ENCODE measurements at regions not wholly inside any gene's neighbourhood (a gene's known extent, or its start where the extent isn't known, plus 50 kb on each side); places are given as distances from the start of the nearest gene placed in this dataset.

DNA sequence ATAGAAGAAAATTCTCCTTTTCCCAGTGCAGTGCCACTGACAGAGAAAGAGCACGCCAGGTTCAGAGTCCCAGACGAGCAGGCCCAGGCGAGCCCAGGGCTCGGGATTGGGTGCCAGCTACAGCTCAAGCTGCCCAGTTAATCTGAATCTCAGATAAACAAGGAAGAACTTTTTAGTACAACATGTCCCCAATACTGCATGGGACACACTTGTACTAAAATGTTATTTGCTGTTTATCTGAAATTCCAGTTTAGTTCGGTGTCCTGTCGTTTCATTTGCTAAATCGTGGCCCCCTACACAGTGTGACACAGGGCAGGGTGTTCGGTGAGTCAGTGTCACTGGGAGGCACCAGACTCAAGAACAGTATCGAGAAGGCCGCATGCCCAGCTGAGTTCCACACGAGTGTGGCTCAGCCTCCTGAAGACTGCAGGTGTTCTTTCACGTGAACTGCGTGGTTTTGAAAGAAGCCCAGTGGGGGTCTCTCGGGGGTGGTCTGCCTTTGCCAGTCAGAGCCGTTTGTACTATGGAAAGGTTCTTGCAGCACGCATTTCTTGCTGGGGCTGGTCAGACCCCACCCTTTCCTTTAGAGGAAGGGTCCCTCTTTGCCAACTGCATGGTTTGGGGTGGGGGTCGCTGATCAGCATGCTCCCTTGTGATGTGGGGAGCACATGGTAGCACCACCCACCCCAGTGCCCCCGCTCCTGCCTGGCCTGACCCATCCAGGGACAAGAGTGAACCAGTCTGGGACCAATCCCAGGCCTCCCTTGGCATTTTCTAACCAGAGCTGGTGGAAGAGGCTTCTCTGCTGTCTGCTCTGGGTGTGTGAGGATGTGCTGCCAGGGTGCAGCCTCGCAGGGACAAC lies 115.6 kb upstream of the B3GAT1 start:
- no peak for DNase-seq

DNA sequence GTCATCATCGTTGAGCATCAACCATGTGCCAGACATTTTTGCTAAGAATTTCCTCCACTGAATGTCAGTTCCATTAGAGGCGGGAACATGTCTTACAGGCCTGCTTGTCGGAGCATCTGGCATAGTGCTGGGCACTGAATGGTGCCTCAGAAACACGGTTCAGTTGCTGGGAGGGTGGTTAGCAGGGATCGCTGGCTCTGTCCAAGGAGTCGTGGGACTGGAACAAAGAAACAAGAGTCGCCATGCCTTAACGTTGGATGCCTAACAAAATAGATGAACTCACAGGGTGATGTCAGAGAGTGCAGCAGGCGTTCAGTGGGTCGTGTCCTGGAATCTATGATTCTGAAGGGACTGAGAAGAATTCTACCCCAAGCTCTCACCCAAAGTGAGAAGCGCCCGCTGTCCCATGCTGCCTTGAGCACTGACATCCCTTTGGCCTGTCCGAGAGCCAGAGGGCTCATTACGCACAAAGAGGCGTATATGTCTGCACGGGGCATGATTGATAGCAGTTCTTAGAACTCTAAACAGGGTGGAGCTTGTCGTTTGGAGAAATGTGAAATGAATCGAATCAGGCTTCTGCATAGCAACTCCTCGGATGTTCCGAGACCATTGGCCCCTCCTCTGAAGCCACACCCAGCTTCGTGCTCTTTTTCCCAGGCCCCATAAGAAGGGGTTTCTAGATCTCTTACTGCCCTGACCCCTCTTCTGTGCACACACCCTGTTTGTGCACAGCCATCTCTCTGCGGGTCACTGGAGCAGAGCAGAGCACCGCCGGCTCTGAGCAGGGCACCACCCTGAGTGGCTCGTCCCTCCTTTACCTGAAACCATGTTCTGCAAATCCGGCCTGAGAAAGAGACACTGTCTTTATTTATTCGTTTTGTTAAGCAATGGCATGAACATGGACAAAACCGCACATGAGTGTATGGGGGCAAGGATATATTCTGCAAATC lies 113.1 kb upstream of the B3GAT1 start:
- no peak for DNase-seq

DNA sequence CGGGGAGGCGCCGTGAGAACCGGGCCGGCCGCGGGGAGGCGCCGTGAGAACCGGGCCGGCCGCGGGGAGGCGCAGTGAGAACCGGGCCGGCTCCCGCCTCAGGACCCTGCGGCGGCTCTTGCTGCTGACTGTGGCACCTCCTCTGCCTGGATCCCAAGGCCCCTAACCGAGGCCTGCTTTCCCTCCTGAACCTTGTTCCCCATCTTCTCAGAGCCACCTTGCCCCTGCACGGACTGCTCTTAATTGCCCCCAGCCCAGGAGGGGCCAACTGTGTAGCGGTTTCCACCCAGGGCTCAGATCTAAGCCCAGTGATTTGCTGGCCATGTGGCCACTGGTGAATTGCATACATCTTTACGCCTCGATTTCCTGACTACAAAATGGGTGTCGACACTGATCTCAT lies 112.2 kb upstream of the B3GAT1 start:
- DNase-seq: no peak

DNA sequence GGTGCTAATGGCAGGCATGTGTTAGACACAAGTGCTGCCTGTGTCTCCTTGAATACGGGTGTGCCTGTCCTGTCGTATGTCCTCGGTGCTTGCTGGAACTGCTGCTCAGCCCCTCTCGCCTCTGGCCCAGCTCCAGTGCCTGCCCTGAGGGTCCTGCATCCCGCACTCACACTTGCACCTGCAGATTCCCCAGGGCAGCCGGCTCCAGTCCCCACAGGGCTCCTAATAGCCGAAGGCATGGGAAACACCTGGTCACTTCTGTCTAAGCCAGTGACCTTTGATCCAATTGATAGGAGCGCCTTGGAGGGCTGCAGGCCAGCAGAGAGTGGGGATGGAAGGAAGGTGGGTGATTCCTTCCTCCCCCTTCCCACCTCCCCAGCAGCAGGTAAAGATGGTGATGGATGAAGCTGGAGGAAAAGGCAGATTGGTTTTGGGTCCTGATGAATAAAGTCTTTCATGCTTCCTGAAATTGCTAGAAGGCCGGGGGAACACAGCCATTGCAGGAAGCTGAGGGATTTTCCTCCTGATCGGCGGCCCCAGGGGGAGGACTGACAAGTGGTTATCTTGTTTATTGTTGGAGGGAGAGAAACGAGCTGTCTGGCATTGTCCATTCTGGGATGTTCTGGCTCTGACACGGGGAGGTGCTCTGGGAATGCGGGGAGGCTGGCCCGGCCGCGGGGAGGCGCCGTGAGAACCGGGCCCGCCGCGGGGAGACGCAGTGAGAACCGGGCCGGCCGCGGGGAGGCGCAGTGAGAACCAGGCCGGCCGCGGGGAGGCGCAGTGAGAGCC lies 110.9 kb upstream of the B3GAT1 start:
- DNase-seq: no peak

DNA sequence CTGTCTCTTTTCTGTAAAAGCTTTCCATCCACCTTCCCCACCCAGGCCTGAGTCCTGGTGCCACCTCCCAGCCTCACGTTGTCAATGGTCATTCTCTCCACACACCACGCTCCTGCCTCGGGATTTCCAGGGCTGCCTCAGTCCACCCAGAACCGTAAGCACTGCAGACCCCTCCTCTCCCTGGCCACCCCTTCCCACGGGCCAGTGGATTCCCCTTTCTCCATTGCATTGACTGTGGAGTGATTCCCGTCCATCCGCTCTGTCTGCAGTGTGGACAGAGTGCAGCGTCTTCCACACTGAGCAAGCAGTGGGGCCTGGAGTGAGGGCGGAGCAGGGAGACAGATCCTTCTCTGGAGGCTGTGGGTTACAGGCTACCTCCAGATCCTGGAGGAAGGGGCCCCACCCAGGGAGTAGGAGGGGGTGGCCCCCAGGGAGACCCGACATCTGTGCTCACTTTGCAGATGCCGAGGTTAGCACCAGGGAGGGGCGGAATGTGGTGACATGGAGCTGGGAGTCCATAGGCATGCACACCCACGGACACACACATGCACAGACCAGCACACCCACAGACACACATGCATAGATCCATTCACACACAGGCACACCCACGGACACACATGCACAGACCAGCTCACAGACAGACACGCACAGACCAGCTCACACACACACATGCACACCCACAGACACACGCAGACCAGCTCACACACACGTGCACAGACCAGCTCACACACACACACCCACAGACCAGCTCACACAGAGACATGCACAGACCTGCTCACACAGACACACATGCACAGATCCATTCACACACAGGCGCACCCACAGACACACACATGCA lies 109.6 kb upstream of the B3GAT1 start:
- no peak for DNase-seq

DNA sequence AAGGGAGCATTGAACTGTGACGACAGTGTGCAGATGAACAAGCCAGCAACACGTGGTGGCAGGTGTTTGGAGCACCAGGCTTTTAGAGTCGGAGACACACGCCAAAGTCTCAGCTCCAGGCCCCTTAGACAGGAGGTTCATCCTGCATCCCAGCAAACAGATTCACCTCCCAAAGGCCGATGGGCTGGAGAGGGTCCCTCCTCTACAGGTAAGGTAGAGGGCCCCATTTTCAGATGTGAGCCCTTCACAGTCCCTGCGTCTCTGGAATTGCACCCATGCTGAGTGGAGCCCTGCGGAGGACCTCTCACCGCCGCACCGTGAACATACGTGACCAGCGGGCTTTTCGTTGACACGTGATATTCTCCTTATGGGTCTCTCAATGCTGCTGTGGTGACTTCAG lies 109.0 kb upstream of the B3GAT1 start:
- no peak for DNase-seq

DNA sequence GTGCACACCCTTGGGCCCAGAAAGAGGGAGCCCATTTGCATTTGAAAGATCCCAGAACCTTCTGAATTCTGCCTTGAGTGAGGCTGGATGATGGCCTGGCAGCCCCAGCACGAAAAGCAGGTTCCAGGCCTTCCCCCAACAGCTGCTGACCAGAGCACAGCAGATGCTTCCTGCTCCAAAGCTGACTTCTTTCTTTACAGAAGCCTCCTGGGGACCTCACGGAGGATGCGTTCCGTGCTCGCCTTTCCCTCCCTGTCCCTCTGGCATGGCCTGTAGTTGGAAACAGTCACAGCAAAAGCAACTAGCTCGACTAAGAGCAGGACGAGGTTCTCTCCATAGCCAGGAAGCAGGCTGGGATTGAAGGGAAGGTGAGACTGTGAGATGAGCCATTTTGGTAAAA lies 107.7 kb upstream of the B3GAT1 start:
- no peak for DNase-seq

DNA sequence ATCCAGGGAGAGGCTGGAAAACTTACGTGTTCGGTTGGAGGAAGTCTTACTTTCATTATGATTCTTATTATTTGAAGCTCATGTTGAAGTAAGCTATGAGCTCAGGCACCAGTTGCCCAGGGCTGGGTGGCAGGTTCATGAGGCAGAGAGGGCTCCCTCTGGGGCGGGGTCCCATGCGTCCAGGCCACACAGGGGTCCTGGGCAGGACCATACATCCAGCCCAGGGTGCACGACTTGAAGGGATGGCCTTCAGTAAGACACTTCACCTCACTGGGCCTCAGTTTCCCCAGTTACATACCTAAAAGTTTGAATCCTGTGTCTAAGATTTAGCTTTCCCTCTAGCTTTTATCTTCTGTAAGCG lies 107.3 kb upstream of the B3GAT1 start:
- DNase-seq: no peak

DNA sequence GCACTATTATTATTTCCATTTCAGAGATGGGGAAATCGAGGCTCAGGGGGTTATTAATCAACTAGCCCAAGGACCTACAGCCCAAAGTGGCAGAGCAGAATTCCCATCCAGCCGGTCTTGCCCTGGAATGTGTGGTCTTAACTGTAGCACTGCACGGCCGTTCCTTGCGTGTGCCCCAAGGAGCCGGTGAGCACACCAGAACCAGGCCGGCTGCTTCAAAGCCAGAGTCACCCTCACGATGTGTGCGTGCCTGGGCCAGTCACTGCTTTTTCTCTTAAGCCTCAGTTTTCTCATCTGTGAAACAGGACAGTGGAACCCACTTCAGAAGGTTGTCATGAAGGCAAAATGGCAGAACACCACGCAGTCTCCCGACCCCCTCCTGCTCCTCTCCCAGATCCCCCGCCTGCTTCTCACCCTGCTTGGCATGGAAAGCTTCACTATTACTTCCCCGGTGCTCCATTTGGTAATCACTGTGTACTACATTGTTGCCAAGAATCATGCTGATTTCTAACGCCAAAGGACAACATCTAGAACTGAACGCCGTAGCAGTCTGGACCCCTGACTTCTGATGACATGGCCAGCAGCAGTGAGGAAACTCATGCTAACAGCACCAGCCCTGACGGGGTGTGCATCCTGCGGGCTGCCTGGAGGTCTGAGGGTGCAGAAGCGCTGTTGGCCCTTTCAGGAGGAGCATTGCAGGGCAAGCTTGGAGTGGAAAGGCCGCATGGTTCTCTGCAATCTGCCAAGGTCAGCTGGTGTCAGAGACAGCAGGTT lies 106.8 kb upstream of the B3GAT1 start:
- no peak for DNase-seq

DNA sequence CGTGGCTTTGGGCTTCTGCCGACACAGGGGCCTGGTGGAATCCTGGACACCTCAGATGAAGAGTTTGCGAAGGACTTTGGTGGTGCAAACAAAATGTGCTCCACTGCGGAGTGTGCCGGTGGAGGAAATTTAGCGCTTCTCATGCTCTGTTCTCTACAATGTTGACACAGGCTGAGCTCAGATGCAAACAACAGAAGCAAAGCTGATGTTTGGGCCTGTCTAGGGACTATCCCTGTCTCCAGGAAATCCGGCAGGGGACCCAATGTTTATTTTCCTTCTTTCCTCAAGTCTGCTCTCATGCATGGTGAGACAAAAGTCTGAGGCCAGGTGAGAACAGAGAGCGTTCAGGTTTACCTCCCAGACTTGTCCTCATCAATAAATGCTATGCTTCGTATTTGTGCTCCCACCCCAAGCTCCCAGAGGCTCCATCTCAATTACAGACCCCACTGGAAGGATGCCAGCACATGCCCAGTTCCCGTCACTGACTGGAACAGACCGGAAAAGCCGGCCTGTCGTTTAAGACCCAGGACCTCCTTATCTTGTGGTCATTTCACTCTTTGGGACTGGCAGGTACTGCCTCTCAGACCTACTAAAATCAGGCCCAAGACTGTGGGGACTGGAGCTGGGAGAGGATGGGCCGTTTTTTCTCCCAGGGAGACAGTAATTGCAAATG lies 105.7 kb upstream of the B3GAT1 start:
- DNase-seq: no peak

DNA sequence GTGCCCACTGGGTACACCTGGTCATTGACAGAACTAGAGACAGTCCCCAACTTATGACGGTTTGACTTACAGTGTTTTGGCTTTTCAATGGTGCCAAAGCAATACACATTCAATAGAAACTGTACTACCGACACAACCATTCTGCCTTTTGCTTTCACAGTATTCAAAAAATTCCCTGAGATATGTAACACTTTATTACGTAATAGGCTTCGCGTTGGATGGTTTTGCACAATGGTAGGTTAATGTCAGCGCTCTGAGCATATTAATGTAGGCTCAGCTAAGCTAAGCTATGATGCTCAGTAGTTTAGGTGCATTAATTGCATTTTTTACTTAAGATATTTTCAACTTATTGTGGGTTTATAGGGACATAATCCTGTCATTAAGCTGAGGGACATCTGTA lies 105.1 kb upstream of the B3GAT1 start:
- no peak for DNase-seq

DNA sequence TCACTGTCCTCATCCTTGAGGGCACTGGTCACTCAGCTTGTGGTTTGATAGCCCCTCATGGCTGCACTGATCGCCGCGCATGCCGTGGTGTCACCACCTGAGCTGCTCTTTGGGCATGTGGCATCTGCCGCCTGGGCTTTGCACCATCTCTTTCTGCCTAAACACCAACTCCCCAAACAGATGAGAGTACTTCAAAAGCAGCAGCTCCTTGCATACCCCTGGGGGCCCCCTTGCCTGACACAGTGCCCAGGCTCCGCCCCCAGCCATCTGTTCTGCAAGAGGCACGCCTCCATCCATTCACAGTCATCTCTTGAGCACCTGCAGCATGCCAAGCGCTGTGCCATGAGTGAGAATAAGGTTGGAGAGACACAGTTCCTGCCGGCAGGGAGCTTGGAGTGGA lies 104.5 kb upstream of the B3GAT1 start:
- DNase-seq: no peak

DNA sequence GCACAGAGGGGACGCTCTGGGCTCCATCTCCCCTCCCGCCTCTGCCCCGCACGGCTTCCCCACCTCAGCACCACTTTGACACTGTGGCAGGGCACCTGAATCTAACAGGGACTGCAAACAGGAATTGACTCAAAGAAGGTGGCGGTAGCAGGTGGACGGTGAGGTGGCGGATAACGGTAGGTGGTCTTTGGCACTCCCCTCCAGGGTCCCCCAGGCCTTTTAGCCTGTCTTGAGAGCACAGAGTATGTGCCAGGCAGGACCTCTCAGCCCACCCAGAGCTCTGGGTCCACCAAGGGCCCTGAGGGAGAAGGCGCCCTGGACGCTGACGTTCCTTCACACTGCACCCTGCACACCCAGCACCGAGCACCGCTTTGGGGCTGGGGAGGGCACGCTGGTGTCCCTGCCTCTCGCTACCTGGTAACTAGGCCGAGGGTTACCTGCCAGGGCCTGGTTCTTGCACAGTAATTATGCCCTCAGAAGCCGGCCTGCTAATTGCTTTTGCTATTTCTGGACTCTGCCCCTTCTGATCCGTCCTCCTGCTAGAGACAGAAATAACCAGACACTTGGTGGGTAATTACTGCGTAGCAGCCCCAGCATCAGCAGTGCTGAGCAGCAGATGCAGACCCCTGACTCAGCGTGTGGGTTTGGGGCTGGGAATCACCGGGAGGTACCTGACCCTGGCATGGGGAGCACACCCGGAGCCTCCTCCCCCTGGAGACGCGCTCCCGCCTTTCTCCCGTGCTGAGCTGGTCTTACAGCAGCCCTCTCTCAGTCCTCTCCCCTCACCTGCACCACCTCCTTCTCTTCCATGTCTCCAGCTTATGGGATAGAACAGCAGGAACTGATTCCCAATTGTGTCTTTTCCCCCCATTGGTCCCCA lies 103.3 kb upstream of the B3GAT1 start:
- no peak for DNase-seq

DNA sequence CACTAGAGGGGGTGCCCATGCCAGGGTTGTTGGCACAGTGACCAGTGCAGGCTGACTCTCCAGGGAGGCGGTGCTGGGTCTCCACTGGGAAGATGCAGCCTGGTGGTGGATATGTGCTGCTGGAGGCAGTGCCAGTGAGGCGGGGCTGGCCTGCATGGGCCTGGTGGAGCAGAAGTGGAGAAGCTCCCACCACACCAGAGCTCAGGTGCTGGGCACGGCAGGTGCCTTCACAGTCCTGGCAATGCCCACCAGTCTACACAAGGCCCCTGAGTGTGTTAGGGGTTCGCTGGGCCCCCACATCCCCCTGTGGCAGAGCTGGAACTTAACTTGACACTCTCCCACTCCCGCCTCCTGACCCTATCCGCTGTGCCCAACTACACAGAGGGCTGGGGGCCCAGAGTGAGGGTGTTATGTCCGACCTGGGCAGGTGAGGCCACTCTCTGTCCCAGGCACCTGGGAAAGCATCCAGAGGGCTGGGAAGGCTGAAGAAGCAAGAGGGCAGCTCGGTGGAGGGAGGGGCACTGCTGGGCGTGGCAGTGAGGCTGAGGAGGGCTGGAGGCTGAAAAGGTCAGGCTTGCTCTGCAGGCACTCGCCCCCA lies 102.4 kb upstream of the B3GAT1 start:
- no peak for DNase-seq

DNA sequence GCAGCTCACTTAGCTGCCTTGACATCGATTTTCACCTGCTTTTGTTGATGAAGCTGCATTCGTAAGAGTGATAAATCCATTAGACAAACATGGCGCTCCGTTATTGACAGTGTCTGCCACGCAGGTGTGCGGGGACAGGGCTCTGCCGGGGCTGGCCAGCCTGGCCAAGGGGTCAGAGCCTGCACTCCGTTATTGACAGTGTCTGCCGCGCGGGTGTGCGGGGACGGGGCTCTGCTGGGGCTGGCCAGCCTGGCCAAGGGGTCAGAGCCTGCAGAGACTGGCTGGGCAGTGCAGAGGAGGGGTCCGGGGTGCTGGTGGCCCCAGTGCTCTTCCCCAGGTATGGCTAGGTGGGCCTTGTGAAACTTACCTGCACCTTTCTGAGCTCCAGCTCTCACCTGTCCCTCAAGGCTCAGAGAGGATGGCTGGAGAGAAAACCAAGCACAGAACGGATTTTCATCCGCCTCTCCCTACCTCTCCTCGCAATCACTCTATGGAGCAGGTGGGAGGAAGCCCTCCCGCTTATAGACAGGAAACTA lies 101.6 kb upstream of the B3GAT1 start:
- no peak for DNase-seq

DNA sequence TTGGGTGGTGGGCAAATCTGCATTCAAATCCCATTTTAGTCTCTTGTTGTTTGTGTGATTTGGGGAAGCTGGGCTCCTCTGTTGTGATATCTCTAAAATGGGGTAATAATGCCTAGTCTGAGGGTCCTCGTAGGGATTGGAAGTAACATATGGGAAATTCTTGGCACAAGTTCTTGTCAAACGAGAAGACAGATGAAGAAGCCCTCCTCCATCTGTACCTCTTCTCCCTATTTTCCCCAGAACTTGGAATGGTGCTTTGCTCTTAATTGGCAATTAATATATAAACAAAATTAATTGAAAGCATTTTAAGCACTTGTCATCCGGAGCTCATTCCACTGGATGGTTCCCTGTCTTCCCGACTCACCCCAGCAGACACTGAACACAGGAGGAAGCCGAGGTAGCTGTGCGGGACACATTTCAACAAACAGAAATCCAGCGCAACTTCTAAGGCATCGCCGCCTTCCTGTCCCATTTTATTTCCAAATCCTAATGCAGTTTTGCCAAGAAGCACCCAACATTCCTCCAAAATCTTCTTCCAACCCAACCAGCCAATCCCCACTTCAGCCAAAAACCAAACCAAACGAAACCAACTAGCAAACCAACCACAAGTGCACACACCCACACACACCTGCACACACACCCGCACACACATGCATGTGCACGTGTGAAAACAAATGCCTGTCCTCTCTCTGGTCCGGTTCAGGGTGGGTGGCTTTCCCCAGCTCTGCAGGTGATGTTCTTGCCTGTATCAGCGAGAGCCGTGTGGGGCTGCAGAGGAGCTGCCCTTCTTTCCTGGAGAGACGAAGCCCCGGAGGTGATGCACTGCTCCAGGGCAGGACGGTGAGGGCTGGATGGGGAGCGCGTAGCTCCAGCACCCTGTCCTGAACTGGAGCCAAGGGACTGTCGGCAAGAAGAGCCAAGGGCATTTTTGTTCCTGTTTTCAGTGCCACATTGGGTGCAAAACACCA lies 100.8 kb upstream of the B3GAT1 start:
- DNase-seq: no peak

DNA sequence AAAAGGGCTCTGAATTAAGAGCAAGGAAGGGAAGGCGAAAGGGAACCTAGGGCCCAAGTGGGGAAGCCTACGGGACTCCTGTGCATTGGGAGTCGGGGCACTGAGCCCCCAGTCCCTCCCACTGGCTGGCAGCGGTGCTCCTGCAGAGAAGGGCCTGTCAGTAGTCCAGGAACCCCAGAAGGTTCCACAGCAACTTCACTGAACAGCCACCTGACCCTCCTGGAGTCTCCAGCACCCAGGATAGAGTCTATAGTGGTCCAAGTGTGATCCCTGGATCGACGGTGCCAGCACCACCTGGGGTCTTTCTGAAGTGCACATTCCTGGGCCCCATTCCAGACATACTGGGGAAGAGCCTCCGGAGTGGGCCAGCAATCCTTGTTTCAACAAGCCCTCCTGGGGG lies 100.0 kb upstream of the B3GAT1 start:
- DNase-seq: no peak

DNA sequence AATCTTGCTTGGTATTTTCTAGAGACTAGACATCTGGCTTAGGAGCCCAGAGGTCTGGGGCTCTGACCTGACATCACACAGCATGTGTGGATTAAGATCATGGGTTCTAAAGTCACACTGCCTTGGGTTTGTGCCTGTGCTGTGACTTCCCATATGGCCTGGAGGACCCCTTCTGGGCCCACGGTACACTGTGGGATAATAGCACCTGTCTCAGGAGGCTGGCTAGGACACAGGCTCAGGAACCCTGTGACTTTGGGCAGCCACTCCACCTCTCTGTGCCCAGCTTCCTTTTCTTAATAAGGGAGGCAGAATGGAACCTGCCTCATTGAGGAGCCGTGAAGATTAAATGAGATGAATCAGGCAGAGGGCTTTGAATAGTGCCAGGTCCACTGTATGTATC lies 99.2 kb upstream of the B3GAT1 start:
- DNase-seq: no peak

Data from suppressor macrophage (primary cell).